Skeletal muscle cell (primary cell): ENCODE measurements at regions not wholly inside any gene's neighbourhood (a gene's known extent, or its start where the extent isn't known, plus 50 kb on each side); places are given as distances from the start of the nearest gene placed in this dataset.

Experiments
- DNase-seq: peaks from one replicate; pipeline ENCODE4 v3.0.0-alpha.2; 2010; ENCODE audit warnings: low read depth
- H3K4me3 ChIP-seq: 2 replicates; pipeline ENCODE4 v1.5.1; 2011; ENCODE audit warnings: low read depth, mild to moderate bottlenecking, control low read depth, low read length, moderate library complexity

DNA sequence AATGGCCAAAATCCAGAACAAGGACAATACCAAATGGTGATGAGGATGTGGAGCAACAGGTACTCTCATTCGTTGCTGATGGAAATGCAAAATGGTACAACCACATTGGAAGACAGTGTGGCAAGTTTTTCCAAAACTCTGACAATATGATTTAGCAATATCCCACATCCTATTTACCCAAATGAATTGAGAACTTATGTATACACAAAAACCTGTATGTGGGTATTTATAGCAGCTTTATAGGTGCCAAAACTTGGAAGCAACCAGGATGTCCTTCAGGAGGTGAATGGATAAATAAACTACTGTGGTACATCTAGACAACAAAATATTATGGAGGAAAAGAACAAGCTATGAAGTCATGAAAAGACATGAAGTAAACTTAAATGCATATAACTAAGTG is 156.5 kb downstream of the TFAP2A start:
- H3K4me3 ChIP-seq = no peak overlapping the region
- DNase-seq = no peak

DNA sequence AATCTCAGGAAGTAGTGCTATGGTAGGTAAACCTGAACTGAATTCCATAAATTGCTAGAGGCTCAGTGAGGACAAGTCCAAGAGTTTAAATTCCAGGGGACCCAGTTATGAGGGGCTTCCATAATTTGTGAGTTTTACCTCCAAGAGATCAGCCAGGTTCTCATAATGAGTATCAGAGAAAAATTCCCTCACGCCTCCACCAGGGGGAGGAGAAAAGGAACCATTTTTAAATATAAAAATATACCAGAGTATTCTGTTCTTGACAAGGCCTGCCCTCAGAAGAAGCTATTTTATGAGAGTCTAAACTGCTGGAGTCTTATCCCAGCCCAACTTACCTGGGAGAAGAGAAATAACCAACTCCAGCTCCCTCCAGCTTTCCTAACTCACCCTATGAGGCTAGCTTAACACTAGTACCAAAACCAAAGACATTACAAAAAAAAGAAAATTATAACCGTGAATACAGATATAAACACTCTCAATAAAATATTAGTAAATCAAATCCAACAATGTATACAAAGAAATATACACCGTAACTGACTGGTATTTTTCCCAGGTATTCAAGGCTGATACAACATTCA is 158.7 kb downstream of the TFAP2A start:
- no peak overlapping the region for H3K4me3 ChIP-seq
- no peak for DNase-seq

GRCh38 chr6:10250655-10251220 is 164.1 kb downstream of the TFAP2A start:
- H3K4me3 ChIP-seq = no peak overlapping the region
- DNase-seq = no peak

- DNase-seq = no peak
- no peak overlapping the region for H3K4me3 ChIP-seq
Measured at GRCh38 chr6:10248378-10248843, 166.5 kb downstream of the TFAP2A start.

DNA sequence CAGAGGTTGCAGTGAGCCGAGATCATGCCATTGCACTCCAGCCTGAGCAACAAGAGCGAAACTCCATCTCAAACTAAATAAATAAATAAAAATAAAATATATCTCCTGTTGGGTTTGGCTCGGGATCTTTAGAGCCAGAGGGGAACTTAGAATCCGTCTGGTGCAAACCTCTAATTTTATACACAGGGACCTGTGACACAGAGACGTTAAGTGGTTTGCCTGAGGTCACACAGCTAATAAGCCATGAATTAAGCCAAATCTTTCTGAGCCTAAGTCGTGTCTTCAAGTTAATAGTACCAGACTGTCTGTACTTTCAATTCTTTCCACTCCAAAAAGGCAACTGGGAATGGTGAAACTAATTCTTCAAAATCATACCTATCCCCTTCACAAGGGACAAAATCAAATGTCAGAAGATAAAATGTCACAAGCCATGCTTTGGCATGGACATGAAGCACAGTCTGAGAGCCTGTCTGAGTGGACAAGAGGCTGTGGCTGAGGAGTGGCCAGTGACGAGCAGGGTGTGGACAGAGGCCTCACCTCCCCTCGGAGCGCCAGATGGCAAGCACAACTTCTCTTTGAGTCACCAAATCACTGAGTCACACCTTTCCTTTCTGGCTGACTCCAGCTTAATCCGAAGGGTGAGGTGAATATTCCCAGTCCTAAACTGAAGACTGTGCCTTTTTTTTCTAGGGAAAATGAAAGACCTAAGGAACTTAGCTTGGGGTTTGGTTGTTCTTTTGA is 177.4 kb downstream of the TFAP2A start:
- no peak overlapping the region for H3K4me3 ChIP-seq
- no peak for DNase-seq

GRCh38 chr6:10235344-10235743 is 179.5 kb downstream of the TFAP2A start:
- H3K4me3 ChIP-seq = no peak overlapping the region
- no peak for DNase-seq

GRCh38 chr6:10230531-10230930 is 184.3 kb downstream of the TFAP2A start:
- DNase-seq = no peak
- H3K4me3 ChIP-seq = no peak overlapping the region

- no peak overlapping the region for H3K4me3 ChIP-seq
- DNase-seq = no peak
Measured at GRCh38 chr6:10223841-10224240, 191.0 kb downstream of the TFAP2A start.

GRCh38 chr6:10221178-10221577 is 193.7 kb downstream of the TFAP2A start:
- no peak overlapping the region for H3K4me3 ChIP-seq
- DNase-seq = no peak

GRCh38 chr6:10219510-10219909 is 195.4 kb downstream of the TFAP2A start:
- no peak overlapping the region for H3K4me3 ChIP-seq
- DNase-seq = no peak

DNA sequence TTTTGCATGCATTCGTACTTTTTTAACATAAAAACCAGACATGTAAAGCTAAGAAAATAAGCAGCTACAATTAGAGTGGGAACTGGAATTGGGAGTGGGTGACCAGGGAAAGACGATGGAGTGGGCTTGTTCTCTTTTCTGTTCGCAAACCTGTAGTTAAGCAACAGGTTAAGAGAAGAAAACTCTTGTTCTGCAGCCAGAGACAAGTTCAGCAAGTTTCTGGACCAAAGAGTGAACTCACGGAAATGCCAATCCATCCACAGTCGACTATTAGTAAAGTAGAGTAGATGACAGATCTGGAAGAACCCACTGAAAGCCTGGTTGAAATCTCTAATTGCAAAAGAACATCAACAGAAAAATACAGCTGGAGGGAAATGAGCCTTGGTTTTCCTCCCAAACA is 197.8 kb downstream of the TFAP2A start:
- DNase-seq = no peak

DNA sequence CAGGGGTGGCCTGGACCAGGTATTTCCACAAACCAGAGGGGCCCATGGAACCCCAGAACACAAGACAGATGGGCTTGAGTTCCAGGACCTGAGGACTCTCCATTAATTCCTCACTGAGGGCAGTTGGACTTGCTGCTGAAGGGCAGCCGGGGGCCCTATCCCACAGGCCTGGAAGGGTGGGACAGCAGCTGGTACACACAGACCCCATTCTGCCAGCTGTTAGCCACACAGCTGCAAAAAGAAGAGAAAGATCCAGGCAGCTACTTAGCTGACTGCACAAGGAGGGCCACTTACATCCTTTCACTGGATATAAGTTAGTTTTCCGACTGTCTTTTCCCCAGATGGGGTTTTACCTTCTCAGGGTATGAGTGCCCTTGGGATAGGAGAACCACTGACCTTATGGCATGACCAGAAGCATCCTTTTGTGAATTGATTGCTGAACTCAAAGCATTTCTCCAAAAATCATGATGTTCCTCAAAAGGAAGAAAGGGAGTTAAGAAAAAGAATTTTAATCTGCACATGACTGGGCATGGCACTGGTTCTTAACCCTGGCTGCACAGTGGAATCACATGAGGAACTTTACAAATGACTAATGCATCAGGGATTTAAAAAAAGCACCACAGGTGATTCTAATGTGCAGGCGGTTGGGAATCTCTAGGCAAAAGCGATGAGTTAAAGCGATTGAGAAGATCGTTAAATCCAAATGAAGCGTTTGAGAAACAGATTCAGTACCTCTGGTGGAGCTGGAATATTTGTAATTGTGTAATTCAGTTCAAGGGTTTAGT is 199.4 kb downstream of the TFAP2A start:
- DNase-seq = no peak

More for the DNA sequence above, 197.8 kb downstream of the TFAP2A start:
- no peak overlapping the region for H3K4me3 ChIP-seq

GRCh38 chr6:10210052-10210451 is 204.8 kb downstream of the TFAP2A start:
- H3K4me3 ChIP-seq = no peak overlapping the region
- DNase-seq = no peak

More for the DNA sequence above, 199.4 kb downstream of the TFAP2A start:
- H3K4me3 ChIP-seq = no peak overlapping the region

GRCh38 chr6:10205892-10206291 is 209.0 kb downstream of the TFAP2A start:
- DNase-seq = no peak
- no peak overlapping the region for H3K4me3 ChIP-seq

GRCh38 chr6:10205120-10205519 is 209.8 kb downstream of the TFAP2A start:
- no peak overlapping the region for H3K4me3 ChIP-seq
- no peak for DNase-seq

- no peak overlapping the region for H3K4me3 ChIP-seq
- DNase-seq = no peak
Measured at GRCh38 chr6:10203651-10204050, 211.2 kb downstream of the TFAP2A start.

DNA sequence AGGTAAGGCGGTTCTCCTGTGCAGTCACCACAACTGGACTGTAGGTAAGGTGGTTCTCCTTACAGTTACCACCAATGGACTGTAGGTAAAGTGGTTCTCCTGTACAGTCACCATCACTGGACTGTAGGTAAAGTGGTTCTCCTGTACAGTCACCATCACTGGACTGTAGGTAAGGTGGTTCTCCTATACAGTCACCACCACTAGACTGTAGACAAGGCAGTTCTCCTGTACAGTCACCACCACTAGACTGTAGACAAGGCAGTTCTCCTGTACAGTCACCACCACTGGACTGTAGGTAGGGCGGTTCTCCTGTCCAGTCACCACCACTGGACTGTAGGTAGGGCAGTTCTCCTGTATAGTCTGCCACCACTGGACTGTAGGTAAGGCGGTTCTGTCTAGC is 212.3 kb downstream of the TFAP2A start:
- DNase-seq = no peak

GRCh38 chr6:10201606-10202510 is 213.0 kb downstream of the TFAP2A start:
- H3K4me3 ChIP-seq = no peak overlapping the region
- no peak for DNase-seq

More for the DNA sequence above, 212.3 kb downstream of the TFAP2A start:
- no peak overlapping the region for H3K4me3 ChIP-seq

- H3K4me3 ChIP-seq = no peak overlapping the region
- no peak for DNase-seq
Measured at GRCh38 chr6:10196090-10196489, 218.8 kb downstream of the TFAP2A start.
